A172 (cell line): ENCODE measurements at regions not wholly inside any gene's neighbourhood (a gene's known extent, or its start where the extent isn't known, plus 50 kb on each side); places are given as distances from the start of the nearest gene placed in this dataset.
"Not testable (repeated sequence)": the region's sequence is repeated elsewhere in the genome, so short reads cannot be mapped to it uniquely, and the experiment has no call there.

Experiments used
- DNase-seq: peaks from one replicate; pipeline ENCODE4 v3.0.0-alpha.2; 2015; ENCODE audit warnings: low spot score

GRCh38 chr3:125645616-125646015 is 50.3 kb upstream of the OSBPL11 start:
- no peak for DNase-seq

GRCh38 chr3:125646581-125646980 is 51.3 kb upstream of the OSBPL11 start:
- DNase-seq, result no peak

DNA sequence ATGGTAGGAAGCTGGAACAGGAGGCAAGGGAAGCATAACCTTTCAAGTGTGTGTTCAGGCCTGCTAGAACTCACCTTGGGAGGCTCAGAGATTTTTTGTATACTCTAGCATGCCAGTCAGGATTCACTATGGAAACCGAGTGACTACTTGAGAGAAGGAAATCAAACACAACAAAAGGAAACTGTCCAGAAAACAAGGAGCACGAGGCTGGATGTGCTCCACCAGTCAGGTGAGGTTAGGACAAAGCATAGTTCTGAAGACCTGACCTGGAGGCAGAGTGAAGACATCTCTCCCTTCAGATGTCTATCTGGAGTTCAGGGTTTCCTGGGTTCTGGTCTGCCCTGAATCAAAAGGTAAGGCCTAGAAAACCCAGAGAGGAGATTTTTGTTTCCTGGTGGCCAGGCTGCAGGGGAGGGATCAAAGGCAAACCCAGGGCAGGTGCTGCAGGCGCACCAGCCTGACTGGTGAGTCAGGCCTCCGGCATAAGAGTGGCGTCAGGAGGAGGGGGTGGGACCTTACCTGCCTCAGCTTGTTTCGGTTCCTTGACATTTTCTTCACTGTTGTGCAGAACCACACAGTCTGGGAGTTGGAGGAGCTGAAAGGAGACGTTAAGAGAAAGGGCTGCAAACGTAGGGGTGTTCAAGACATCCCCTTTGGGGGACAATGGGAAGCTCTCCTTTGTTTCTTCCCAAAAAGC is 52.2 kb upstream of the OSBPL11 start:
- no peak for DNase-seq

GRCh38 chr3:125651244-125651643 is 55.9 kb upstream of the OSBPL11 start:
- DNase-seq, result peak; percentile 42

DNA sequence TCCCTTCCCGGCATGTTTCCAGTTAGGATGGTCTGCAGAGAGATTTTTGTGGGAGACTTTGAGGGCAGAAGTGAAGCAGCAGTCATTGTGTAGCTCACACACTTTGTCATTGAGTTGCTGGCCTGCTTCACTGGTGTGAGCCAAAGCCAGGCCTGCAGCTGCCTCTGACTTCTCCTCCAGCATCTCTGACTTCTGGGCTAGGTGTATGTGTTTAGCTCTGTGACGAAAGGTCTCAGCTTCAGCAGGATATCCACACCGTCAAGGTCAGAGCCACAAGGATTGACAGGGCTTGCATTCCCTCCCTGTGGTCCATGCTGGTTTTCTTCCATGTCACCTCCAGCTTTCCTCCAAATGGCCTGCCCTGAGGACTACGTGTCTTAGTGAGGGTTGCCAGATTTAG is 57.1 kb upstream of the OSBPL11 start:
- DNase-seq, result no peak

DNA sequence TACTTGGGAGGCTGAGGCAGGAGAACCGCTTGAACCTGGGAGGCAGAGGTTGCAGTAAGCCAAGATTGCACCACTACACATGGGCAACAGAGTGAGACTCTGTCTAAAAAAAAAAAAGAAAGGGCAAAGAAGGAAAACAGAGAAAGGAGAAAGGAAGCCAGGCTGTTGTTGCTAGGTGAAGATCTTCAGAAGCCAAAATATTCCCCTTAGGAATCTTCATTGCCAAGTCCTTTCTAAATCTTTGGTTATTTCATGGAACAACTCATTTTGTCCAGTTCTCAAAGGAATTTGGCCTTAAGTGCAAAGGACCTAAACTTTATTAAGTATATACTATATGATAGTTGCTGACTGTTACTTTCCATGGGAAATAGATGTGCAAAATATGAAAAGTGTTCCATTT is 59.2 kb upstream of the OSBPL11 start:
- DNase-seq, result no peak

GRCh38 chr3:125662675-125663074 is 67.4 kb upstream of the OSBPL11 start:
- no peak for DNase-seq

- DNase-seq, result no peak
These were observed 75.1 kb upstream of the OSBPL11 start for GRCh38 chr3:125670352-125670751.

DNA sequence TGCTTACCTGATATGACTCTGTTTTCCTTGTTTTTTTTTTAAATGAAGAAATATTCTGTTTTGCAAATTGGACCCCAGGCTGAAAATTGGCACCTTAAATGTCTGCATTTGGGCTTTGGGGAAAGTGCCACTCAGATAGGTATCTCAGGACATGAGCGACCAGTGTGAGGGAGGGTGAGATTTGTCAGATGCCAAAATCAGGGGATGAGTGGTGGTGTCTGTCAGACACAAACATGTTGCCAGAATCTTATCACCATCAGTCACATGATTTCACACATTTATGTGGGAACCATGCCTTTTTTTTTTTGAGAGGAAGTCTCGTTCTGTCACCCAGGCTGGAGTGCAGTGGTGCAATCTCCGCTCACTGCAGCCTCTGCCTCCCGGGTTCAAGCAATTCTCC is 75.6 kb upstream of the OSBPL11 start:
- no peak for DNase-seq

GRCh38 chr3:125671461-125672243 is 76.4 kb upstream of the OSBPL11 start:
- no peak for DNase-seq

GRCh38 chr3:125675791-125676190 is 80.5 kb upstream of the OSBPL11 start:
- DNase-seq, result peak; percentile 10

GRCh38 chr3:125679258-125679657 is 84.0 kb upstream of the OSBPL11 start:
- DNase-seq, result no peak

DNA sequence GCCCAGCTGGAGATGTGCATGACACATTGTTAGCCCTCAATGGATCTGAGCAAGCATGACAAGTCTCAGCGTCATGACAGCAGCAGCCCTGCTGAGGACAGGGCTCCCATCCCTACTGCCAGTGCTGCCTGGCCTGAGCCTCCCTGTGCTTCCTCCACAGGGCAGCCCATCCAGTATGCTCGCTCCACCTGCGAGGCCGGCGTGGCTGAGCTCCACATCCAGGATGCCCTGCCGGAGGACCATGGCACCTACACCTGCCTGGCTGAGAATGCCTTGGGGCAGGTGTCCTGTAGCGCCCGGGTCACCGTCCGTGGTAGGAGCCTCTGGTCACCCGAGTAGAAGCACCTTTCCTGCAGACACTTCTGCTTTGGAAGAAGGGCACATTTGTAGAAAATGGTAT is 85.8 kb upstream of the OSBPL11 start:
- DNase-seq, result no peak

DNA sequence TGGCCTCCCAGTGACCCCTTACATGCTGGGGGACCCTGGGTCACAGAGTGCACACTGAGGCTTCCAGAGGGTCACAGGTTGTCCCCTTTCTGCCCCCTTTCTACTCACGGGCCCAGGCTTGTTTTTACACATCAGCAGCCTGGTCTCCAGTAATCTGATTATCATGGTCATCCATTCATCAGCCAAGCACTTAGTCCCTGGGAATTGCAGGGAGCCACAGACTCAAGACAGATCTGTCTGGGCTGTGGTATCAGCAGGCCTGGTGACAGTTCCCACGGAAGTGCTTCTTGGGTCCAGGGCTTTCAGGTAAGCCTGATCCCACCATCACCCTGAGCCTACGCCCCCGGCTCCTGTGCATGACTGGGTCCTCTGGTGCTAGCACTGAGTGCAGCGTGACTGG is 86.6 kb upstream of the OSBPL11 start:
- not testable (repeated sequence) for DNase-seq

DNA sequence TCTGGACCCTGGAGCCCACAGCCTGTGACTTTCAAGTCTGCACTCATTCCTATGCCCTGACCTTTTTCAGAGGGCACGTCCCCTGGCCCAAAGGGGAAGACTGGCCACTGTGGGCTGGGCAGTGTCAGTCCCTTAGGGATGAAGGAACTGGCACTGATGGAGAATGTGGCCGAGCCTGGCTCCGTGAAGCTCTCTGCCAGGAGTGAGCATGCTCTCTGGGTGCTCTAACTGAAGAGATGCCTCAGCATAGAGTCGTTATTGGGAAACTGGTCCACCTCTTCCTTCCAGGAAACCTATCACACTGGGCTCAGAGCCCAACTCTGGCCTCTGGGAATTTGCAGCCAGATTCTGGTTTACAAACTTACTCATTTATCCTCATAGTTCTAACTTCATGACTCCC is 87.3 kb upstream of the OSBPL11 start:
- not testable (repeated sequence) for DNase-seq

DNA sequence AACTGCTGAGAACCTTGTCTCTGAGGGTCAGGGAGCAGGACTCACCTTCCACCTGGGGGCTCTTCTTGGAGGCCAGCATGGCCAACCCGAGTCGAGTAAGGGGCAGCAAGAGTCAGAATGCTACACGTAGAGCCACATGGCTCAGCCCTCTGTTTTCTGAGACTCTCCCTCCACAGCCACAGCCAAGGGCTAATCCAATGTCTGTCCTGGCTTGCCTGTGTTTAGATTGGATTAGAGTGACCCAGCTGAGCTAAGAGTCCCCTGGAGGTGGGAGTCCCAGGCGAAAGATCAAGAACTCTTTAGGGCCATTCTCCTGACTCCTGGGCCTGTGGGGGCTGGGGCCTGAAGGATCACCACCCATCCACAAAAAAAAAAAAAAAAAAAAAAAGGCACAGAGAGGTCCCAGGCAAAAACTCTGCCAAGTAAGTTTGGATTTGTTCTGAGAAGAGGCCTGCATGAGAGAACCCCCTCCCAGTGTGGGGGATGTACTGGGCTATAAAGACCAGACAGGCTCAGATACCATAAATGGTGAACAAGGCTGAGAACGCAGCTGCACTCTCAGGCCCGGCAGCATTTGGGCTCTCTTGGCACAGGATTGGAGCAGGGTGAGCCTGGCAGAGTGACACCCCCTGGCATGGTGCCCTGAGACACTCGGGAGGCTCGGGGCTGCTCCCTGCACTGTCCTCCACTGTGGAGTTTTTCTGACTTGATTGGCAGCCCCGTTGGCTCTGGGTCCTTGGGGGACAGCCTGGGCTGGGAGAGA is 88.0 kb upstream of the OSBPL11 start:
- no peak for DNase-seq

DNA sequence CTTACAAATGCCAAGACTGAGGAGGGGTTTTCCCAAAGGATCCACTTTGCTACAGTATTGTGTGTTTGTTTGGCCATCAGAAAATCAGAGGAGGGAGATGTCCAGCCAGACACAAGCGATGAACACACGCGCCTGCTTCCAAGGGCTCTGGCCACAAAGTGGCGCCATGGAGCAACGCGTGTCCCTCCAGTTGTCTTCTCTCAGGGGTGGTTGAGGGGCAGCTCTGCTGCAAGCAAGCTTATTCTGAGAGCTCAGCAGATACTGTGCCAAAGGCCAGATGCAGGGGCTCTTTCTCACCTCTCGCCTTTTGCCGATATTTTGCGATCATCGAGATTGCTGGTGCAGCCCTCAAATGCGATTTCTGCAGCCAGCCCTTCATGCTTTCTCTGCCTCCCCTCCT is 88.9 kb upstream of the OSBPL11 start:
- no peak for DNase-seq

- DNase-seq, result peak; percentile 67
These were observed 90.4 kb upstream of the OSBPL11 start for GRCh38 chr3:125685741-125686140.

- no peak for DNase-seq
These were observed 97.1 kb upstream of the OSBPL11 start for GRCh38 chr3:125692361-125692760.

- DNase-seq, result no peak
These were observed 98.6 kb upstream of the OSBPL11 start for GRCh38 chr3:125693887-125694286.

- no peak for DNase-seq
These were observed 99.5 kb upstream of the OSBPL11 start for GRCh38 chr3:125694761-125695294.

DNA sequence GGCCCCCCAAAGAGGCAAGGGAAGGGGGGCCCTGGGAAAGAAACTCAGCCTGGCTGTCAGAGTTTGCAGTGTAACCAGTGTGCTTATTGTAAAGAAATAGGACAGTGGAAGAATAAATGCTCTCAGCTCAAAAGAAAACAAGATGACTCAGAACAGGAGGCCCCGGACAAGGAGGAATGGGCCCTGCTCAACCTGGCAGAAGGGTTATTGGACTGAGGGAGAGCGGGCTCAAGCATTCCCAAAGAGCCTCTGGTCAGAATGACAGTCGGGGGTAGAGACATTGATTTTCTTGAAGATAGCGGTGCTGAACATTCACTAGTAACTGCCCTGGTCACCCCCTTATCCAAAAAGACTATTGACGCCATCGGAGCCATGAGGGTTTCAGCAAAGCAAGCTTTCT is 100.4 kb upstream of the OSBPL11 start:
- DNase-seq, result no peak
